Karpas-422 (cell line): ENCODE measurements at regions not wholly inside any gene's neighbourhood (a gene's known extent, or its start where the extent isn't known, plus 50 kb on each side); places are given as distances from the start of the nearest gene placed in this dataset.

Experiments
- DNase-seq: peaks from one replicate; pipeline ENCODE4 v3.0.0-alpha.2; 2015
- H2AFZ ChIP-seq: fragments of 200-600 bp; sonication (generic); 2 replicates; pipeline ENCODE4 v1.6.1; 2014; ENCODE audit warnings: antibody characterized with exemption, low read length, mixed read lengths
- H3K27ac ChIP-seq: fragments of 200-600 bp; sonication (generic); 2 replicates; pipeline ENCODE4 v1.5.1; 2014; ENCODE audit warnings: mild to moderate bottlenecking, low read length, moderate library complexity
- H3K27me3 ChIP-seq: fragments of 200-600 bp; sonication (generic); 2 replicates; pipeline ENCODE4 v1.6.1; 2014; ENCODE audit warnings: low read length, mixed read lengths
- H3K36me3 ChIP-seq: fragments of 200-600 bp; sonication (generic); 2 replicates; pipeline ENCODE4 v1.6.1; 2014; ENCODE audit warnings: low read length, mixed read lengths; ENCODE audit not compliant: insufficient read depth
- H3K4me1 ChIP-seq: fragments of 200-600 bp; sonication (generic); 2 replicates; pipeline ENCODE4 v1.6.1; 2014; ENCODE audit warnings: mild to moderate bottlenecking, low read length, mixed read lengths
- H3K4me2 ChIP-seq: fragments of 200-600 bp; sonication (generic); 2 replicates; pipeline ENCODE4 v1.6.1; 2014; ENCODE audit warnings: low read length, low read depth, mild to moderate bottlenecking; ENCODE audit not compliant: poor library complexity, severe bottlenecking
- H3K4me3 ChIP-seq: fragments of 200-600 bp; sonication (generic); 2 replicates; pipeline ENCODE4 v1.5.1; 2014; ENCODE audit warnings: mild to moderate bottlenecking, antibody characterized with exemption, low read length, mixed read lengths
- H3K79me2 ChIP-seq: fragments of 200-600 bp; sonication (generic); 2 replicates; pipeline ENCODE4 v1.6.1; 2014; ENCODE audit warnings: mild to moderate bottlenecking, low read length, mixed read lengths
- H3K9ac ChIP-seq: fragments of 200-600 bp; sonication (generic); 2 replicates; pipeline ENCODE4 v1.6.0; 2014; ENCODE audit warnings: low read length
- H3K9me2 ChIP-seq: fragments of 200-600 bp; sonication (generic), shearing (Covaris generic); replicated peaks from 2 replicates; pipeline ENCODE4 v1.6.0; 2014; ENCODE audit warnings: mild to moderate bottlenecking, low read length, moderate library complexity; ENCODE audit not compliant: insufficient read depth
- H3K9me3 ChIP-seq: fragments of 300-700, 200-600 bp; sonication (generic); 2 replicates; pipeline ENCODE4 v1.6.1; 2014; ENCODE audit warnings: low read length, mixed read lengths
- H4K20me1 ChIP-seq: fragments of 200-600 bp; sonication (generic); 2 replicates; pipeline ENCODE4 v1.6.1; 2014; ENCODE audit warnings: mild to moderate bottlenecking, antibody characterized with exemption, low read length, low read depth; ENCODE audit not compliant: insufficient read depth

DNA sequence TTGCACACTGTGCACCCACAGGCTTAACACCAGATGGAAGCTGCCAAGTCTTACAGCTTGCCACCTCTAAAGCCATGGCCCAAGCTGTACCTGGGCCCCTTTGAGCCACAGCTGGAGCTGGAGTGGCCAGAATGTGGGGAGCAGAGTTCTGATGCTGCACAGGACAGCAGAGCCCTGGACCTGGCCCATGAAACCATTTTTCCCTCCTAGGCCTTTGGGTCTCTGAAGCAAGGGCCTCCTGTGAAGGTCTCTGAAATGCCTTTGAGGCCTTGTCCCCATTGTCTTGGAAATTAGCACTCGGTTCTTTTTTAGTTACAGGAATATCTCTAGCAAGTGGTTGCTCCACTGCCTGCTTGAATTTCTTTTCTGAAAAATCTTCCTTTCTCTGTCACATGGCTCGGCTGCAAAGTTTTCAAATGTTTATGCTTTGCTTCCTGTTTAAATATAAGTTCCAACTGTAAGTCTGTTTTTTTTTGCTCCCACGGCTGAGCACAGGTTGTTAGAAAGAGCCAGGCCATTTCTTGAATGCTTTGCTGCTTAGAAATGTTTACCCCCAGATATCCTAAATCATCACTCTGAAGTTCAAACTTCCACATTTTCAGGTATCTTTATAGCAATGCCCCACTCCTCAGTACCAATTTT lies 156.8 kb upstream of the GORAB start:
- Histone ChIP-seq H3K9me3 (no peaks in the 10 kb centered on the region), H3K4me1 (no peaks in the 10 kb centered on the region), H3K9ac (no peak overlapping the region), H3K4me3 (no peak overlapping the region), H3K27me3 (no peaks in the 10 kb centered on the region), H3K9me2 (no peaks in the 10 kb centered on the region), H4K20me1 (no peaks in the 10 kb centered on the region), H3K79me2 (no peaks in the 10 kb centered on the region), H3K27ac (no peak overlapping the region), H2AFZ (no peak overlapping the region), H3K36me3 (no peaks in the 10 kb centered on the region), H3K4me2 (no peak overlapping the region)
- no peak for DNase-seq

DNA sequence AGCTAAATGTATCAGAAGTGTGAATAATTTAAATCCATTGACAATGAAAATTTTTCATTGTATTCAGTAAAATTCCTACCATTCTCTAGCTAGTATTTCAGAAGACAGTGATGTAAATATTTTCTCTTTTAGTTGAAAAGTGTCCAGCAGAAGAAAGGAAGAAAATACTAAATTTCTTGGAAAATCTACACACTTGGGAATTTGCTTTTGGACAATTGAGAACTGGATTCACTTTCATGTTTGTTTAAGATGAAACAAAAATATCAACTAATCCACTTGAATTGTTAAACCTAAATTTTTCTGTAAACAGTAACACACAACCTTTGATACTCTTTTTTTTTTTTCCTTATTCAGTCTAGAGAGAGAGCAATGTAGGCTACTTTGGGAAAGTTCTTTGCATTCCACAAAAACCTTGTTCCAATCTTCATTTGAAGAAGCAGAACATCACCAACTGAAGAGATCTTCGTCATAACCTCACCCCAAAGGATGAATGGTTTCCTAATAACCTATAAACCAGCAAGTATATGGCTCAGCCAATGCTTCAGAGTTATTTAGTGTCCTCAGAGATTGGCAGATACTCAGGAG lies 155.1 kb upstream of the GORAB start:
- Histone ChIP-seq H3K9me3 (no peaks in the 10 kb centered on the region), H3K9me2 (no peaks in the 10 kb centered on the region)

DNA sequence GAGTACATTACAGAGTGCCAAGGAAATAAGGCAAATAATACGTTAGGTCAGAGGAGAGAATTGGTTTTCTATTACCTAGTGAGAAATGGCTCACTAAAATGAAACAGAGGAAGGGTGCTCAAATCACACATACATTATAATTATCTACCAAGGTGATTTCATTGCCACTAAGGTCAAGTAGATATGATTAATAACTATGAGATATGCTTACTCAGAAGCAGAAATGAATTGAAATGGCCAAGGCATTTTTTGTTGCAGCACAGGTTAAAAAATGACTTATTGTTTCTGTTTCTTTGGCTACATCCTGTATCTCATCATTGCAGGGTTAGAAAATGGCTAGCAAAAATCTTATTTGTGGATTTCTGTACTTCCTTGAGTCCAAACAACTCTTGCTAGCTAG lies 154.5 kb upstream of the GORAB start:
- Histone ChIP-seq H3K4me3 (no peak overlapping the region), H3K4me2 (no peak overlapping the region), H3K36me3 (no peaks in the 10 kb centered on the region), H3K9me2 (no peaks in the 10 kb centered on the region), H3K9me3 (no peaks in the 10 kb centered on the region), H4K20me1 (no peaks in the 10 kb centered on the region), H3K27ac (no peak overlapping the region), H2AFZ (no peak overlapping the region), H3K4me1 (no peaks in the 10 kb centered on the region), H3K27me3 (no peaks in the 10 kb centered on the region), H3K9ac (no peak overlapping the region), H3K79me2 (no peaks in the 10 kb centered on the region)
- no peak for DNase-seq

More for the DNA sequence above, 155.1 kb upstream of the GORAB start:
- Histone ChIP-seq H4K20me1 (no peaks in the 10 kb centered on the region), H3K4me1 (no peaks in the 10 kb centered on the region), H3K79me2 (no peaks in the 10 kb centered on the region), H3K4me3 (no peak overlapping the region), H3K9ac (no peak overlapping the region), H3K27ac (no peak overlapping the region), H3K27me3 (no peaks in the 10 kb centered on the region), H2AFZ (no peak overlapping the region), H3K4me2 (no peak overlapping the region), H3K36me3 (no peaks in the 10 kb centered on the region)
- no peak for DNase-seq

DNA sequence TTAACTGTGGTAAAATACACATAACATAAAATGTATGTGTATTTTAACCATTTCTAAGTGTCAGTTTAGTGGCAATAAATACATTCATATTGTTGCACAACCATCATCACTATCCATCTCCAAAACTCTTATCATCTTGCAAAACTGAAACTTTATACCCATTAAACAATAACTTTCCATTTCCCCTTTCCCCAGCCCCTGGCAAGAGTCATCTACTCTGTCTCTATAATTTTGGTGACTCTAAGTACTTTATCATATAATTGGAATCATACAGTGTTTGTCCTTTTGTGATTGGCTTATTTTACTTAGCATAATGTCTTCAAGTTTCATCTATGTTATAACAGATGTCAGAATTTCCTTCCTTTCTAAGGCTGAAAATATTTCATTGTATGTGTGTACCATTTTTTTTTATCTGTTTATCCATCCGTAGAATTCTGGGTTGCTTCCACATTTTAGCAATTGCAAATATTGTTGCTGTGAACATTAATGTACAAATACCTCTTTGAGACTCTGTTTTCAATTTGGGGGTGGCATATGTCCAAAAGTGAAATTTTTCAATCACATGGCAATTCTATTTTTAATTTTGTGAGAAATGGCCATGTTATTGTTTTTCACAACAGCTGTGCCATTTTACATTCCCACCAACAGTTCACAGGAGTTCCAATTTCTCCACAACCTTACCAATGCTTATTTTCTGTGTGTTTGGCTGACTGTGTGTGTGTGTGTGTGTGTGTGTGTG lies 153.9 kb upstream of the GORAB start:
- Histone ChIP-seq H3K4me2 (no peak overlapping the region), H3K9me3 (no peaks in the 10 kb centered on the region), H3K27me3 (no peaks in the 10 kb centered on the region), H3K27ac (no peak overlapping the region), H3K9me2 (no peaks in the 10 kb centered on the region), H3K4me3 (no peak overlapping the region), H3K79me2 (no peaks in the 10 kb centered on the region), H4K20me1 (no peaks in the 10 kb centered on the region), H3K36me3 (no peaks in the 10 kb centered on the region), H3K9ac (no peak overlapping the region), H2AFZ (no peak overlapping the region), H3K4me1 (no peaks in the 10 kb centered on the region)
- no peak for DNase-seq

DNA sequence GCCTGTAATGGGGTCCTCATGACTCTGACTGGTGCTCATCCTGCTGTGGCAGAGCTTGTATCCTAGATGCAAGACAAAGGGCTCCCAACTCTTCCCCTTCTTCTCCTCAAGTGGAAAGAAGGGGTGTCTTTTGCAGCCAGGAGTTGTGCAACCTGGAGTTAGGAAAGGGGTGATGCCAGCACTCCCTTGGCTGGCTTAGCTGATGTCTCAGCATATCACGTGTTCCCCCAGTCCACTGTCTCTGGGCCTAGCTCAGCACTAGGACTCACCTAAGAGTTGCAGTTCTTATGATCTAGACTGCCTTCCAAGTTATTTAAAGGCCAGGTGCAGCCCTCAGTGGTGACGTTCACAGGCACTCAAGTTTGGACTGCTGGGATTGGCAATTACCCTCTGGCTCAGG lies 146.2 kb upstream of the GORAB start:
- Histone ChIP-seq H4K20me1 (no peaks in the 10 kb centered on the region), H3K9me2 (no peaks in the 10 kb centered on the region), H3K79me2 (no peaks in the 10 kb centered on the region), H3K27me3 (no peaks in the 10 kb centered on the region), H3K27ac (no peak overlapping the region), H3K4me3 (no peak overlapping the region), H3K36me3 (no peaks in the 10 kb centered on the region), H3K9ac (no peak overlapping the region), H3K4me1 (no peaks in the 10 kb centered on the region), H3K4me2 (no peak overlapping the region), H3K9me3 (no peaks in the 10 kb centered on the region), H2AFZ (no peak overlapping the region)
- no peak for DNase-seq

DNA sequence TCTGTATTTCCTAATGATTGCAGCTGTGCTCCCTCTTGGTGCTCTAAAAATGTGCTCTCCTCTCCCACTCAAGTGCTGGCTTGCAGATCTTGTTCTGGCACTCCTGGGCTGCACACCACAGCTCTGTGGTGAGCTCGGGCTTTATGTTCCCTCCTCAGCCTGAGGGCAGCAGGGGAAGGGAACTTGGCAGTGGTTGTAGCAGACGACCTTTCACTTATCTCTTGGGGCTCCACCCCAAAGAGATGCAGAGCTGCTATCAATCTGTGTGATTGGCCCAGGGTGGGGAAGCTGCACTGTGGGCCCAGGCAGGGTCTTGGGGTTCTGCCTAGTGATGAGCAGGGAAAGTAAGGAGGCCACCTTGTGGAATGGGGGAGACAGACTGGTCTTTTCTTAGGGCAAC lies 143.5 kb upstream of the GORAB start:
- Histone ChIP-seq H4K20me1 (no peaks in the 10 kb centered on the region), H3K27ac (no peak overlapping the region), H2AFZ (no peak overlapping the region), H3K9me2 (no peaks in the 10 kb centered on the region), H3K9me3 (no peaks in the 10 kb centered on the region), H3K79me2 (no peaks in the 10 kb centered on the region), H3K4me3 (no peak overlapping the region), H3K36me3 (no peaks in the 10 kb centered on the region), H3K4me2 (no peak overlapping the region), H3K9ac (no peak overlapping the region), H3K27me3 (no peaks in the 10 kb centered on the region), H3K4me1 (no peaks in the 10 kb centered on the region)
- DNase-seq: no peak

DNA sequence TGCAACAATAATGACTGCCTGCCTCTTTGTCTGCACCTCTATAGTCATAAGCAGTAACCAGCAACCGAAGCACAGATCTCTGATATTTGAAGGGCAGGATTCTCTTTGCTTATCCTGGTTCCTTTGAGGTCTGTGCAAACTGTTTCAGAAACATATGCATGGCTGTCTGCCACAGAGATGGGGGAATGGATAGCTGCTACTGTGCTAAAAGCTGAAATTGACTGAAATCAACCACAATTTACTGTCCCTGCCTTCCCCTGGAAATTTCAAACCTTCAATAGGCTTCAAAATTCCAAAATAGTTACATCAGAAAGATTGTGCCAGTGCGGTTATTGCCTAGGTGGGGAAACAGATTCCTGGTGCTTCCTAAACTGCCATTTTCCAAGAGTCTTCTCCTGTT lies 136.8 kb upstream of the GORAB start:
- DNase-seq: no peak

DNA sequence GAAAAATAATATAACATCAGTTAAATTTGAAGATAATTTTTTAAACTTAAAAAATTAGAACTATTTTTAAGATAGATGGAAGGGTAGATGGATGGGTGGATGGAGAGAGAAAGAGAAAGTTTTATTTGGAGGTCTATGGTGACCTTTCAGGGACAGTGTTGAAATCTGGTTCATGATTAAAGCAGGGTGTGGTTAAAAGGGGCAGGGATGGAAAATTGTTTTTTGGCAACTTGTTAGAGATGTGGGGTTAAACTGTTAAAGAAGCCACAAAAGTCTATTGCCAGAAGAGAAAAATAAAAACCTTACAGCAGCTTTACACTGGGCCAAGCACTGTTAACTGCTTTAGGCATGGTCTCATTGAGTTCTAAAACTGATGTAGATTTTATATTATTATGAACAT lies 134.9 kb upstream of the GORAB start:
- H4K20me1 ChIP-seq: no peaks in the 10 kb centered on the region
- no peaks in the 10 kb centered on the region for H3K9me3 ChIP-seq
- no peaks in the 10 kb centered on the region for H3K9me2 ChIP-seq
- H3K9ac ChIP-seq: no peak overlapping the region
- H3K79me2 ChIP-seq: no peaks in the 10 kb centered on the region
- DNase-seq: no peak
- H3K4me1 ChIP-seq: no peaks in the 10 kb centered on the region
- H3K4me3 ChIP-seq: no peak overlapping the region
- H3K27me3 ChIP-seq: no peaks in the 10 kb centered on the region
- no peak overlapping the region for H3K27ac ChIP-seq
- H3K36me3 ChIP-seq: no peaks in the 10 kb centered on the region
- no peak overlapping the region for H3K4me2 ChIP-seq
- no peak overlapping the region for H2AFZ ChIP-seq

More for the DNA sequence above, 136.8 kb upstream of the GORAB start:
- H3K9me2 ChIP-seq: no peaks in the 10 kb centered on the region
- H3K9me3 ChIP-seq: no peaks in the 10 kb centered on the region
- no peaks in the 10 kb centered on the region for H3K27me3 ChIP-seq
- no peak overlapping the region for H3K27ac ChIP-seq
- H2AFZ ChIP-seq: no peak overlapping the region
- no peak overlapping the region for H3K9ac ChIP-seq
- H3K4me2 ChIP-seq: no peak overlapping the region
- no peaks in the 10 kb centered on the region for H4K20me1 ChIP-seq
- H3K36me3 ChIP-seq: no peaks in the 10 kb centered on the region
- H3K4me1 ChIP-seq: no peaks in the 10 kb centered on the region
- H3K4me3 ChIP-seq: no peak overlapping the region
- no peaks in the 10 kb centered on the region for H3K79me2 ChIP-seq
